ENCODE measurements at regions not wholly inside any gene's neighbourhood (a gene's known extent, or its start where the extent isn't known, plus 50 kb on each side); places are given as distances from the start of the nearest gene placed in this dataset.
A peak's percentile ranks its signal among the peaks of the same experiment; 100 is the strongest.
"Not testable (repeated sequence)": the region's sequence is repeated elsewhere in the genome, so short reads cannot be mapped to it uniquely, and the experiment has no call there.

- no peak overlapping the region for H3K4me3 Mint-ChIP-seq
- peaks cover 4% of the 10 kb centered on the region for H3K36me3 Mint-ChIP-seq (ENCODE audit: low read depth)
- H3K4me1 Mint-ChIP-seq, result no peaks in the 10 kb centered on the region
- no peak overlapping the region for H3K27ac Mint-ChIP-seq
- no peak for ATAC-seq
- no peaks in the 10 kb centered on the region for H3K9me3 Mint-ChIP-seq
- no peak for DNase-seq
- no peaks in the 10 kb centered on the region for H3K27me3 Mint-ChIP-seq
Observed at GRCh38 chr1:198848206-198848605, 209.4 kb downstream of the PTPRC start.

DNA sequence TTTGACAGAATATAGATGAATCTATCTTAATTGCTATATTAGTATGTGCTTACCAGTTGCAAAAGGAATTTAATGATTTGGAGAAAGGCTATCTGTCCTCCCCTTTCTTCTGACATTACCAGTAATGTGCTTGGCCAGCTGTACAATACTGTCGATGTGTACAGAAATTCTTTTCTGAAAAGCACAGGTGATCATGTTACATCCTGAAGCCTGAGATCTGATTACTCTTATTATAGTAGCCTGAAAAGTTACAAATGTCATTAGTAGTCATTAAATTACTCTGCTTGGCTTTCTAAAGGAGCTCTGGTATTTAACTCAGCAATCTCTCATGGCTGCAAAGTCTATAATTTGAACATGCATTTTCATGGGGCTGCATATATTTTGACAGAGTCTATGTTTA is 209.8 kb downstream of the PTPRC start:
- DNase-seq (no peak), ATAC-seq (no peak)
- H3K36me3 Mint-ChIP-seq (ENCODE audit: low read depth), result peaks cover 4% of the 10 kb centered on the region
- no peaks in the 10 kb centered on the region for H3K4me1 Mint-ChIP-seq
- H3K27me3 Mint-ChIP-seq, result no peaks in the 10 kb centered on the region
- no peak overlapping the region for H3K27ac Mint-ChIP-seq
- H3K9me3 Mint-ChIP-seq, result no peaks in the 10 kb centered on the region
- no peak overlapping the region for H3K4me3 Mint-ChIP-seq

GRCh38 chr1:198849093-198849492 is 210.3 kb downstream of the PTPRC start:
- Mint-ChIP-seq H3K4me1 (no peaks in the 10 kb centered on the region), H3K36me3 (ENCODE audit: low read depth) (peaks cover 8% of the 10 kb centered on the region), H3K9me3 (peaks cover under 1% of the 10 kb centered on the region), H3K27ac (no peak overlapping the region), H3K4me3 (no peak overlapping the region), H3K27me3 (no peaks in the 10 kb centered on the region)
- no peak for ATAC-seq
- no peak for DNase-seq

DNA sequence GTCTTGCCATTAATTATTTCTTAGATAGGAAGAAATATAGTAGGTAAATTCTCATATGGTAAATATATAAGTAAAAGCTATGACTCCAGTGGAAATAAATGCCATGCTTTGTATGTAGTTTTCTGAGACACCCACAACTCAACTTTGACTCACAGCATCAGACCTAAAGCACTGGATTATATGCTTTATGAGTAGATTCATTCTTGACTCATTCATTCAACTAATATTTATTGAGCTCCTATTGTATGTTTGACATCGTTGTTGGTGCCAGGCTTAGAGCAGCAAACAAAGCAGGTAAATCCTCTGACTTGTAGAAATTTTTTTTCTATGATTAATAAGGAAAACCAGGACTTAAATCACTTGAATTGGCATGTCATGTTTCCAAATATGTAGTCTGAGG is 211.4 kb downstream of the PTPRC start:
- Mint-ChIP-seq H3K36me3 (ENCODE audit: low read depth) (peaks cover 10% of the 10 kb centered on the region), H3K27me3 (no peaks in the 10 kb centered on the region), H3K4me1 (no peaks in the 10 kb centered on the region)

DNA sequence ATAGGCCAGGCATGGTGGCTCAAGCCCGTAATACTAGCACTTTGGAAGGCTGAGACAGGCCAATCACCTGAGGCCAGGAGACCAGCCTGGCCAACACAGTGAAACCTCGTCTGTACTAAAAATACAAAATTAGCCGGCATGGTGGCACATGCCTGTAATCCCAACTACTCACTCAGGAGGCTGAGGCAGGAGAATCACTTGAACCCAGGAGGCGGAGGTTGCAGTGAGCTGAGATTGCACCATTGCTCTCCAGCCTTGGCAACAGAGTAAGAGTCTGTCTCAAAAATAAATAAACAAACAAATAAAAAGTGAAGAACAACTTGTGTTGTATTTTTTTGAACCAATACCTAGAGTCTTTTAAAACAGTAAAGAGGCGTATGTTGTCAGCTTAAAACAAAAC is 212.1 kb downstream of the PTPRC start:
- DNase-seq; H3K4me1 Mint-ChIP-seq; H3K36me3 Mint-ChIP-seq (ENCODE audit: low read depth); H3K9me3 Mint-ChIP-seq; H3K27me3 Mint-ChIP-seq; H3K27ac Mint-ChIP-seq; ATAC-seq; H3K4me3 Mint-ChIP-seq: not testable (repeated sequence)

More for the DNA sequence above, 211.4 kb downstream of the PTPRC start:
- Mint-ChIP-seq H3K27ac (no peak overlapping the region), H3K9me3 (peaks cover 4% of the 10 kb centered on the region), H3K4me3 (no peak overlapping the region)
- DNase-seq, result no peak
- ATAC-seq, result no peak

DNA sequence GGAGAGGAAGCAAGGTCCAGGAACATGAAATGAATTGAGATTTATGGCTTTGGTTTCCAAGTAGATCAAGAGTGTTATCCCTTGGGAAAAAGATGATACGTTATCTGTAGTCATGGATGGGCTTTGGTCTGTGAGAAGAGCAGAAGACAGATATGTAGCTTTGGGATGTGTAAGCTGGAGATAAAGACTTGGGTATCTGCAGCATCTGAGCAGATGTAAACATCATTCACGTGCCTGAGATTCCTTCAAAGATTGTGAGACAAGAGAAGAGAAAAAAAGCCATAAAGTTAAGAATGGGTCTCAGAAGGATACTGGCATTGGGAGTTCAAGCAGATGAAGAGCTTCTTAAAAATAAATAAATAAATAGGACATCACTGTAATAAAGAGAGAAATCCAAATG is 217.8 kb downstream of the PTPRC start:
- H3K4me3 Mint-ChIP-seq, result no peak overlapping the region
- H3K9me3 Mint-ChIP-seq, result peaks cover 4% of the 10 kb centered on the region
- no peaks in the 10 kb centered on the region for H3K27me3 Mint-ChIP-seq
- H3K4me1 Mint-ChIP-seq, result peaks cover 2% of the 10 kb centered on the region
- DNase-seq (no peak), ATAC-seq (no peak)
- H3K36me3 Mint-ChIP-seq (ENCODE audit: low read depth), result peaks cover 18% of the 10 kb centered on the region
- H3K27ac Mint-ChIP-seq, result no peak overlapping the region

GRCh38 chr1:198858033-198858432 is 219.2 kb downstream of the PTPRC start:
- Mint-ChIP-seq H3K27ac (no peak overlapping the region), H3K9me3 (peaks cover 4% of the 10 kb centered on the region), H3K27me3 (no peaks in the 10 kb centered on the region), H3K4me1 (peaks cover 2% of the 10 kb centered on the region), H3K4me3 (no peak overlapping the region), H3K36me3 (ENCODE audit: low read depth) (peaks cover 18% of the 10 kb centered on the region)
- no peak for ATAC-seq
- DNase-seq, result no peak

- no peak for ATAC-seq
- Mint-ChIP-seq H3K27me3 (no peaks in the 10 kb centered on the region), H3K4me3 (no peak overlapping the region), H3K27ac (no peak overlapping the region), H3K4me1 (peaks cover 2% of the 10 kb centered on the region), H3K9me3 (no peaks in the 10 kb centered on the region), H3K36me3 (ENCODE audit: low read depth) (peaks cover 10% of the 10 kb centered on the region)
- DNase-seq, result no peak
Observed at GRCh38 chr1:198860371-198860770, 221.5 kb downstream of the PTPRC start.

DNA sequence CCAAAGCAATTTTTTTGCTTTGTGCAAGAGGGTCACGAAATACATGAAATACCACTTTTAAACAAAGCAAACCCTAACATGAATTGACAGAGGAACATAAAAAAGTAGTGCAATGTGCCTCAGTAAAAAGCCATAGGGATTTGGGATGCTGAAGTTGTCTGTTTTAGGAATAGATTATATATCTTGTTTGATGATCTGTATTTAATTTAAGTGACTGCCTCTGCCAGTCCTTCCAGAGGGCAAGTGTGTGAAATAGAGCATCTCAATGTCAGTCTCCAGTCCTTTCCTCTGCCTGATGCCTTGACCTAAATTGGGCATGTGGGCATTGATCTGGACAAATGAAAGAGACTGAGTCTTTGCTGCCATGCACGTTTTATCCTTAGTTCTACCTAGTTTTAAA is 222.8 kb downstream of the PTPRC start:
- Mint-ChIP-seq H3K27ac (no peak overlapping the region), H3K36me3 (ENCODE audit: low read depth) (peaks cover 7% of the 10 kb centered on the region), H3K9me3 (no peaks in the 10 kb centered on the region), H3K4me3 (no peak overlapping the region), H3K27me3 (no peaks in the 10 kb centered on the region), H3K4me1 (peaks cover 2% of the 10 kb centered on the region)
- no peak for ATAC-seq
- no peak for DNase-seq

DNA sequence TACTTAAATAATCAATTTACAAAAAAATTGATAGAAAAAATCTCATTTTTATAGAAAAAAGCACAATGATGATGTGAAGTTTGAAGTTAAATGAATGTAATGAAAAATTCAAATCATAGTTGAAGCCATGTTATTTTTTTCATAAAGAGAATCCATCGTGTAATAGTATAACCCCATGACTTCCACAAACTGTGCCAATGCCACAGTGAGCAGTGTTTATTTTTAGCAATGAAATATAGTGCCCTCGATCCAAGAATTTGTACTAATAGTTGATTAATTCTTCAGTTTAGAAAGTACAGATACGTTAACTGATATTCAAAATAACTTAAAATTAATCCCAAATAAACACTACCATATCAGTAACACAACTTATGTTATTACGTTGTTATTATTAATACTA is 225.9 kb downstream of the PTPRC start:
- H3K27me3 Mint-ChIP-seq, result no peaks in the 10 kb centered on the region
- no peak for ATAC-seq

DNA sequence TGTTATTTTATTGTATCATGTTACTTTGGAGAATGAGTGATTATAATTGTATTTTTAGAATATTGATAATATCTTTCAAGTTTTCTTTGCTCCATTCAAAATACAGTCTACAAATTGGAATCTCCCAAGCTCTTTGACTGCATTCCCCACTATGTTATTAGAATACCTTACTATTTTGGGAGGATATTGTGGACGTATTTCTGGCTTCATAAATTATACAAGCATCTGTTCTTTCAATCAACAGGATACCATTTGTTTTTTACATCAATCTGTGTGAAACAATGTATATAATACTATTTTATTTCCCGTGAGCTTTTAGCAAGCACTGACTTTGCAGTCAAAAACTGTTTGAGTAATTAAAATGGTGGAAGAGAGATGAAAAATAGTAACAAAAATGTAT is 226.5 kb downstream of the PTPRC start:
- H3K9me3 Mint-ChIP-seq, result no peaks in the 10 kb centered on the region
- no peak for DNase-seq
- H3K27ac Mint-ChIP-seq, result no peak overlapping the region
- no peaks in the 10 kb centered on the region for H3K36me3 Mint-ChIP-seq (ENCODE audit: low read depth)
- no peaks in the 10 kb centered on the region for H3K27me3 Mint-ChIP-seq
- H3K4me3 Mint-ChIP-seq, result no peak overlapping the region
- ATAC-seq, result no peak
- H3K4me1 Mint-ChIP-seq, result no peaks in the 10 kb centered on the region

More for the DNA sequence above, 225.9 kb downstream of the PTPRC start:
- no peaks in the 10 kb centered on the region for H3K9me3 Mint-ChIP-seq
- H3K4me1 Mint-ChIP-seq, result no peaks in the 10 kb centered on the region
- no peaks in the 10 kb centered on the region for H3K36me3 Mint-ChIP-seq (ENCODE audit: low read depth)
- no peak overlapping the region for H3K27ac Mint-ChIP-seq
- DNase-seq, result no peak
- no peak overlapping the region for H3K4me3 Mint-ChIP-seq

GRCh38 chr1:198867182-198867581 is 228.3 kb downstream of the PTPRC start:
- no peaks in the 10 kb centered on the region for H3K36me3 Mint-ChIP-seq (ENCODE audit: low read depth)
- no peaks in the 10 kb centered on the region for H3K9me3 Mint-ChIP-seq
- H3K27ac Mint-ChIP-seq, result no peak overlapping the region
- H3K4me3 Mint-ChIP-seq, result no peak overlapping the region
- no peaks in the 10 kb centered on the region for H3K27me3 Mint-ChIP-seq
- ATAC-seq (no peak), DNase-seq (no peak)
- H3K4me1 Mint-ChIP-seq, result no peaks in the 10 kb centered on the region

DNA sequence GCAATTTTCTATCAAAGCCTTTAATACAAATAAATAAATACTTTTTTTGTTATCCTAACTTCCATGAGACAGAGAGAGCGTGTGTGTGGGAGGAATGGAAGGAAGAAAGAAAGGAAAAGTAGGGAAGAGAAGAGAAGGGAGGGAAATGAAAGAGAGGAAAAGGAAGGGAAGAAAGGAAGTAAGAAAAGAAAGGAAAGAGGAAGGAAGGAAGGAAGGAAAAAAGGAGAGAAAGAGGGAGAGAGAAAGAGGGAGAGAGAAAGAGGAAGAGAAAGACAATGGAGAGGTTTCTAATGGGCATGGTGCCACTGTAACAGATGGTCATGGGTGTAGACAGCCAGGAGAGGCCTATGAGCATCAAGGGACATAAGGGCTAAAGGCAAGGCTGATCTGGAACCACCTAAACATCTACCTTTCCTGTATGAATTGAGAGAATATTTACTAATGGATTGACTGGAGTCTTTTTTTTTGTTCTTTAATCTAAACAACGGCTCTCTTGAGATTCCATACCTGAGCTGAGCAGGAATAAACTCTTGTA is 234.9 kb downstream of the PTPRC start:
- H3K27me3 Mint-ChIP-seq, result no peaks in the 10 kb centered on the region
- DNase-seq, result no peak
- no peak overlapping the region for H3K27ac Mint-ChIP-seq
- peaks cover 4% of the 10 kb centered on the region for H3K9me3 Mint-ChIP-seq
- no peak for ATAC-seq
- peaks cover 4% of the 10 kb centered on the region for H3K4me1 Mint-ChIP-seq
- peaks cover 12% of the 10 kb centered on the region for H3K36me3 Mint-ChIP-seq (ENCODE audit: low read depth)
- no peak overlapping the region for H3K4me3 Mint-ChIP-seq

GRCh38 chr1:198876371-198876871 is 237.6 kb downstream of the PTPRC start:
- Mint-ChIP-seq H3K27me3 (peaks cover 2% of the 10 kb centered on the region), H3K4me3 (no peak overlapping the region), H3K27ac (no peak overlapping the region), H3K9me3 (peaks cover 7% of the 10 kb centered on the region), H3K36me3 (ENCODE audit: low read depth) (peaks cover 23% of the 10 kb centered on the region), H3K4me1 (peaks cover 22% of the 10 kb centered on the region)
- ATAC-seq (no peak), DNase-seq (no peak)

GRCh38 chr1:198878566-198878965 is 239.7 kb downstream of the PTPRC start:
- Mint-ChIP-seq H3K9me3 (peaks cover 7% of the 10 kb centered on the region), H3K36me3 (ENCODE audit: low read depth) (peaks cover 23% of the 10 kb centered on the region), H3K4me3 (no peak overlapping the region), H3K4me1 (peaks cover 40% of the 10 kb centered on the region), H3K27ac (no peak overlapping the region), H3K27me3 (peaks cover 3% of the 10 kb centered on the region)
- DNase-seq, result no peak
- no peak for ATAC-seq

GRCh38 chr1:198879711-198880306 is 241.0 kb downstream of the PTPRC start:
- no peak for DNase-seq
- H3K27ac Mint-ChIP-seq, result peak overlapping the region; percentile 52
- peaks cover 23% of the 10 kb centered on the region for H3K36me3 Mint-ChIP-seq (ENCODE audit: low read depth)
- H3K27me3 Mint-ChIP-seq, result peaks cover 3% of the 10 kb centered on the region
- no peak for ATAC-seq
- peaks cover 7% of the 10 kb centered on the region for H3K9me3 Mint-ChIP-seq
- peaks cover 45% of the 10 kb centered on the region for H3K4me1 Mint-ChIP-seq
- H3K4me3 Mint-ChIP-seq, result no peak overlapping the region
